Activated CD4-positive, alpha-beta T cell treated with anti-CD3 and anti-CD28 coated beads, Interleukin-2, Interleukin-6, amounts not matched to agents 100 ng/mL and 50 ng/mL, durations not matched to agents 16 hours and 8 hours (primary cell): ENCODE measurements at regions not wholly inside any gene's neighbourhood (a gene's known extent, or its start where the extent isn't known, plus 50 kb on each side); places are given as distances from the start of the nearest gene placed in this dataset.

Experiments used
- DNase-seq: peaks from one replicate; pipeline ENCODE4 v3.0.0-alpha.2; 2020

DNA sequence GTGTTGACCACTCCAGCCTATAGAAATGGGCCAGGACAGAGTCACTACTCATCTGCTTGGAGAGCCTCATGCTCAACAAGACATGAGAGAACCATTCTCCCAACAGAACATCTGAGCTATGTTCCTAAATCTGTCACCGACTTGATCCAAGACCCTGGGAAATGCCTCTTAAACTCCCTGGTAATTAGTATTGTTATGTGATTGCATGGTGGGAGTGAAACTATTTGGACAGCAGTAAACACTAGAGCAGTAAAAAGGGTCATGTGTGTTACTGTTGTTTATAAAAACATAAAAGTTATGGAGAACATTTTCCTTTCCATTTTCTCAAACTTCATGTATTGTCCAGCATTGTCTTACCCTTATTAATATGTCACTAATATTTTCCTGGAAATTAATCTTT is 369.8 kb upstream of the FAT3 start:
- DNase-seq: no peak

GRCh38 chr11:91854171-91854570 is 370.4 kb upstream of the FAT3 start:
- DNase-seq: no peak

DNA sequence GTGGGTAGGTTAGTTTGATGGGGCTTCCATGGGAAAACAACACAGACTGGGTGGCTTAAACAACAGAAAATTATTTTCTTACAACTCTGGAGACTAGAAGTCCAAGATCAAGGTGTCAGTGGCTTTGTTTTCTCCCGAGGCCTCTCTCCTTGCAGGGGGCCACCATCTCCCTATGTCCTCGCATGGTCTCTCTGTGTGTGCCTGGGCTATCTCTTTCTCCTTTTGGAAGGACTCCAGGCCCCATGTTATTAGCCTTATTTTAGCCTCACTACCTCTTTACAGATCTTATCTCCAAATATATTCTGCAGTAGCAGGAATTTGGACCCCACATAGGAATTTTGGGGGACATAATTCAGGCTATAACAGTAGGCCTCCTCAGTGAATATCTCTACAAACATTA is 372.7 kb upstream of the FAT3 start:
- no peak for DNase-seq

GRCh38 chr11:91850533-91851275 is 373.9 kb upstream of the FAT3 start:
- no peak for DNase-seq

DNA sequence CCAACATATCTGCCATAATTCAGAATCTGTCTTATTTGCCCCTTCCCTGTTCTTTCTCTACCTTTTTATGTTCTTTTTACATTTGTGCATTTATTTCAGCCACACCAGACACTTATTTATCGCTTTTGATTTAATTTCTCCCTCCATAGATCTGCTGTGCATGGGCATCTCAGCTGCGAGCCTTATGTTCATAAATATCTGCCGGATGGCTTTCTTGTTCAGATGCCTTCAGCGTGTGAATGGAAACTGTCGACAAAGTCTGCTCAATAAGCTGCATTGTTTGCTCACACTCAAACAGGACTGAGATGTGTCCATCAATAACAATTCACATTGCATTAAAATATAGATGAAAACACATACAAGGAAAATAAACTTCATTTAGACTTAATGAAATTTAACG is 374.6 kb upstream of the FAT3 start:
- DNase-seq: no peak

DNA sequence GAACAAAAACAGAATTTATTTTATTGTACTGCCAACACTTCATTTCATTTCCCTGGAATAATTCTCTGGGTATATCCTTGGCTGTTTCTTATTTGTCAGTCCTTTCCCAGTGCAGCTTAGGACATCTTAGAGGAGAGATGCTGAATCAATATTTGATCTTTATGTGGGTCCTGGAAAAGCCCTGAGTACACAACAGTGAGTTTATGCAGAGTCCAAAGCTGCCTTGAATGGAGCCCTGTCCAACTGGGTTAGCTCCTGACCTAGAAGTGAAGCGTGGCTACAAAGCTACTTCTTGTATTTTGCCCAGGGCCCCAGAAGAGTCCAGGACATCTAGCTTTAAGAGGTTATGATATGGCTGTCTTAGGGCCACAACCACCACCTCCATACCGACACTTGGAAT is 378.0 kb upstream of the FAT3 start:
- DNase-seq: no peak

DNA sequence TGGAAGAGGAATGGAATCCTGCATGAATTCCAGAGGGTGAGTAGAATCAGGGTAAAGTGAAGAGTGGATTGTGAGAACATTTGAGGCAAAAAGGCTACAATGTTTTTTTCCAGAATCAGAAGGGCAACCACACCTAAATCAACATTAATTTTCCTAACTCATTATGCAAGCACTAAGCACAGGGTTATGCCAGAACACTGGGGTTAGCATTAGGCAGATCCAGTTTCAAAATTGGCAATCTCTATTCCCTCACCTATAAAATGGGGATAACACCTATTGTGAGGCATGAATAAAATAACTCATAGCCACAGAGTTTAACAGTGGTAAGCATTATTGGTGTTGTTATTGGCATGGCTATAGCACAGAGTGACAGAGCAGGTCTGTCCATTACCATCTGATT is 378.6 kb upstream of the FAT3 start:
- no peak for DNase-seq

GRCh38 chr11:91840640-91841240 is 383.9 kb upstream of the FAT3 start:
- no peak for DNase-seq

GRCh38 chr11:91837411-91838330 is 386.9 kb upstream of the FAT3 start:
- no peak for DNase-seq

GRCh38 chr11:91835051-91835560 is 389.5 kb upstream of the FAT3 start:
- DNase-seq: no peak

DNA sequence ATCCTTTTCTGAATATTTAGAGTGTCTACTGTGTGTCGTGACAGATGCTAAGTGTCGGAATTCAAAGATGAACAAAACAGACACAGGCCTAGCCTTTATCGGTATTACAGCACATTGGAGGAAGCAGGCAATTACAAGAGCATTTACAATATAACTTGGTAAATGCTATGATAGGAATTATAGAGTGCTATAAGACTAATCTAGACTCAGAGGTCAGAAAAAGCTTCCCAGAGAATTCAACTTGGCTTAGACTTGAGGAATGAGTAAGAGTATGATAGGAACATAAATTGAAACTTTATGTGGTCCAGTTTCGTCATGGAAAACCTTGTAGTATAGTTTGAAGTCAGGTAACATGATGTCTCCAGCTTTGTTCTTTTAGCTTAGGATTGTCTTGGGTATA is 395.7 kb upstream of the FAT3 start:
- no peak for DNase-seq

DNA sequence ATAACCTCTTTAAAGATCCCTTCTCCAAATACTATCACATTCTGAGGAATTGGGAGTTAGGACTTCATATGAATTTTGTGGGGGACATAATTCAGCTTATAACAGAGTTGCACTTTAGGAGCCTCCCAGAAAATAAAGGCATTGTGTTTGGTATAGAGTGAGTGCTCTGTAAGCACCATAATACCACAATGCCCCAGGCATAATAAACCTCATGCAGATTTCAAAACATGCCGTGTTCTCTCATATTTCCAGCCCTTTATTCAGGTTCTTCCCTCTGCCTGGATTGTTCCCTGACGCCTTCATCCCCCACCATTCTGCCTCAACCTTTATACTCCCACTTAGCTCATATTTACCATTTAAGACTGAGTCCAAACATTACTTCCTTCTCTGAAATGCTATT is 398.8 kb upstream of the FAT3 start:
- no peak for DNase-seq

DNA sequence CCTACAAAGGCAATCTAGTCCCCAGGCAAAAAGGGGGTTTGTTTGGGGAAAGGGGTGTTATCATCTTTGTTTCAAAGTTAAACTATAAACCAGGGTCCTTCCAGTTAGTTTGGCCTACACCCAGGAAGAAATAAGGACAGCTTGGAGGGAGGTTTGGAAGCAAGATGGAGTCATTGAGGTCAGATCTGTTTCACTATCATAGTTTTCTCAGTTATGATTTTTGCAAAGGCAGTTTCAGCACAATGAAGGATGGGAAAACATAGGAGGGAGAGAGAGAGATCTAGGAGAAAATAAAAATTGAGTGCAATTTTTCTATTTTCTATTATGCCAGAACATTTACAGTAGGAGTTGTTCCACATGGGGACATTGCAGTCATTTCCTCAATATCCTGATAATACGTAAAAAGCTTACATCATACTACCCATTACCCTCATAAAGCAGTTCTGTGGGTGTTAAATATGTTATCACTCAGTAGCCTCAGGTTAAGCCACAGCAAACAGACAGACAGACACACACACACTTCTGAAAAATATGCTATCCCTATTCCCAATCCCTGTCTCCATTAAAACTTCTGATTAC is 401.3 kb upstream of the FAT3 start:
- no peak for DNase-seq

DNA sequence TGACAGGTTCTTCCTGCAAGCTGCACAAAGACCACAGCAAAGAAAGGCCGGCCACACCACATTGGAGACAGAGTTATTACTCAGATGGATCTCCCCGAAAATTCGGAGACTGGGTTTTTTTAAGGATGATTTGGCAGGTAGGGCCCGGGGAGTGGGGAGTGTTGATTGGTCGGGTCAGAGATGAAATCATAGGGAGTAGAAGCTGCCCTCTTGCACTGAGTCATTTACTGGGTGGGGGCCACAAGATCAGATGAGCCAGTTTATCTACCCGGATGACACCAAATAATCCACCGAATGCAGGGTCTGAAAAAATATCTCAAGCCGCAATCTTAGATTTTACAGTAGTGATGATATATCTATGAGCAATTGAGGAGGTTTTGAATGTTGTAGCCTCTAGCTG is 401.8 kb upstream of the FAT3 start:
- no peak for DNase-seq

DNA sequence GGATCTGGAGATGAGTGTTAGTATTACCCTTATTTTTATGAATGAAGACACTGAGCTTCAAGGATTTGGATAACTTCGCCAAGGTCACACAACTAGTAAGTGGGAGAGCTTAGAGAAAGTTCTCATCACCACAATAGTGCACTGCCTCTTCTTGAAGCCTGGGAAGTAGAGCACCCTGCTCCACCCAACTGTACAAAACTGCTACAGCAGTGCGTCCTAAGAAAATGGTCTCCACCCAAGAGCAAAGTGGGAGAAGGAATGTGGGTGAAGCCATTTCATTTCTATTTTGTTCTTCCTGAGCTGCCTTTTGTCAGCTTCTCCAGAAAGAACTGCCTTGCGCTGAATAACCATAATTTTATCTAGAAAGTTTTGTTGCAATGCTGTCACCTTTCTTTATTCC is 403.9 kb upstream of the FAT3 start:
- DNase-seq: no peak

DNA sequence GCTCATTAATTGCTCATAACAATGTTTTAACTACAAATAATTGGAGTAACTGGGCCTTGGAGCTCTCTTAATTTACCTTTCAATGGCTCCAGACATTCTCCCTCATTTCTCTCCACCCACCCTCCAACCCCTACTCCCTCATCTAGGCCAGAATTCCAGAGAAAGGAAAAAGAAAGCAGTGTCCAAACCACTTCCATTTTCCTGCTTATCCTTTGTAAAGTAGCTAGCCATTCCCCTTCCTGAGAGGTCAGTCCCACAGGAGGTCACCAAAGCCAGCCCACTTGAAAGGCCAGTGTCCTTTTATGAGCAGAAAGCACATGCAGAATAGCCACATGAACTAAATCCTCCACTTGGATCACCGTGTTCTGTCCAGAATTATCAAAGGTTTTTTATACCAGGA is 404.8 kb upstream of the FAT3 start:
- DNase-seq: no peak

- no peak for DNase-seq
Measured at GRCh38 chr11:91819195-91819594, 405.4 kb upstream of the FAT3 start.

DNA sequence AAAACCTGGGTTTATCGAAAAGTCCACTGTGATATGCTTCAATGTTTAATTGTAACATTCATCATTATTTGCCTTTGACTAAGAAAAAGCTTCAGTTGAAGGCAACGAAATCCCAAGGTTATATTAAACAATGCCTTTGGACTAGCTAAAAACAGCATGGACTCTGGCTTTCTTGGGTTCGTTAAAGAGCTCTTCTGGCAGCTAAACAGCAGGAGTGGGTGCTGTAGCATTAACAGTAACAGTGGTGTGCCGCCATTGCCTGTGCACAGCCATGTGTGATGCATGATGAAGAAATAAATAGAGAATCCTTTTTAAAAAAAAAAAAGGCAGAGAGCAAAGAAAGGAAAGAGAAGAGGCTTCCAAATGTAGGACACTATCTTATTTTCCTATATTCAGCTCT is 406.6 kb upstream of the FAT3 start:
- DNase-seq: no peak

DNA sequence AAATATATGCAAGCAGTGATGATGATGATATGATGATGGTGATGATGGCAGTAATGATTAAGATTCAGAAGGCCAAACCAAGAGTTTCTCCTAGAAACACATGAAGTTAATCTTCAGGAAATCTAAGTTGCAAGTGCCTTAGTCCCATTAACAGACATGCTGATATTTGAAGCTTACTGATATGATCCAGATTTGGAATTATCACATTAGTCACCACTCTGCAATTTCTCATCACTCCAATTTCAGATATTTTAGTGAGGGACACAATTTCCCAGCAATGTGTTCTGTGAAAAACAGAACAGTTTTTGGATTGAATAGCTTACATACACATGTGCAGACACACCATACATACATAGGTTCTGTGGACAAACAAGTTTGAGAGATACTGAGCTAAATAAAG is 411.4 kb upstream of the FAT3 start:
- DNase-seq: no peak

DNA sequence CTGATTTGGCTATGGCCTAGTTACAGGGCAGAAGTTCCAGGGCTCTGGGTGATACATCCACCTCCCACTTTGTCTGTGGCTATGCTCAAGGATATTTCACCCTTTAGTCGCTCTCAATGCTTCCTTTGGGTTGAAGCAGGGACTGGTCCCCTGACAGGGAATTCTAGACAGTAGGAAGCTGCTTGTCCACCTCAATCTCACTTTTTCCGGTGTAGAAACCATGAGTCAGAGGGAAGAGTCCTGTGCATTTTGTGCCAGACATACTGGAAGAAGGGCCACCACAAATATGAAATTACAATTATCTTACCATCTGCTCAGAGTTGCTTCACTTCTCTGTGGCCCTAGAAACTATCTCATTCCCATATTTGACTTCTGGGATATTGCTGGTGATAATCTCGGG is 413.7 kb upstream of the FAT3 start:
- DNase-seq: no peak

DNA sequence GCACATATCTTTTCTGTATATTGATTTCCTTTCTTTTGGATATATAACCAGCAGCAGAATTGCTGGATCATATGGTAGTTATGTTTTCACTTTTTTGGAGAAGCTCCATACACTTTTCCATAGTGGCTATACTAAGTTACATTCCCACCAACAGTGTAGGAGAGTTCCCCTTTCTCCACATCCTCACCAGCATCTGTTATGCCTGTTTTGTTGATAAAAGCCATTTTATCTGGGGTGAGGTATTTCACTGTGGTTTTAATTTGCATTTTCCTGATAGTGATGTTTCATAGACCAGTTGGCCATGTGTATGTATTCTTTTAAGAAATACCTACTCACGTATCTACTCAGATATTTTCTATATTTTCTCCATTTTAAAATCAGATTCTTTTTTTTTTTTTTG is 419.3 kb upstream of the FAT3 start:
- no peak for DNase-seq

- DNase-seq: no peak
Measured at GRCh38 chr11:91804042-91804441, 420.6 kb upstream of the FAT3 start.

DNA sequence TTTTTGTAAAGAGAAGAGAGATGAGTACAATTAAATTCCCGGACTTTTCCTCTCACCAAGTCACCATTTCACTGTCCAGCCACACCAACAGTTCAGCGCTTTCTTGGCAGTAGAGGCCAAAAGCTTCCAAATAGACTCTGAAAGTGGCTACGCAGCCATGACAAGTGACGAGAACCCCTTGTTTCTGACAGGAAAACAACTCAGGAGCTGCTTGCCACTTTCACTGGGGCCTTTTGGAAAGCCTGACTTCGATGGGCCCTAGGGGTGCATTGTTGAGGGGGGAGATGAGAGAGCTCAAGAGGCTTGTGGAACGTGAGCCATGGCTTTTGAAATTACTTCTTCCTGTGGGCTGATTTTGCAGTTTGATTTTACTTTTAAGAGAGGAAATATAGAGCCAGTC is 422.1 kb upstream of the FAT3 start:
- DNase-seq: no peak
